HG03442 (cell line): ENCODE measurements at regions not wholly inside any gene's neighbourhood (a gene's known extent, or its start where the extent isn't known, plus 50 kb on each side); places are given as distances from the start of the nearest gene placed in this dataset.
"Not testable (repeated sequence)": the region's sequence is repeated elsewhere in the genome, so short reads cannot be mapped to it uniquely, and the experiment has no call there.

Experiments
- ATAC-seq: cut with Tn5 transposase; IDR thresholded peaks from one replicate; pipeline ENCODE4 v1.9.1; 2021; ENCODE audit warnings: mild to moderate bottlenecking, moderate library complexity; ENCODE audit not compliant: unreplicated experiment

- ATAC-seq = no peak
Measured at GRCh38 chr2:226304308-226304707, 495.3 kb downstream of the IRS1 start.

GRCh38 chr2:226303707-226304106 lies 495.9 kb downstream of the IRS1 start:
- no peak for ATAC-seq

DNA sequence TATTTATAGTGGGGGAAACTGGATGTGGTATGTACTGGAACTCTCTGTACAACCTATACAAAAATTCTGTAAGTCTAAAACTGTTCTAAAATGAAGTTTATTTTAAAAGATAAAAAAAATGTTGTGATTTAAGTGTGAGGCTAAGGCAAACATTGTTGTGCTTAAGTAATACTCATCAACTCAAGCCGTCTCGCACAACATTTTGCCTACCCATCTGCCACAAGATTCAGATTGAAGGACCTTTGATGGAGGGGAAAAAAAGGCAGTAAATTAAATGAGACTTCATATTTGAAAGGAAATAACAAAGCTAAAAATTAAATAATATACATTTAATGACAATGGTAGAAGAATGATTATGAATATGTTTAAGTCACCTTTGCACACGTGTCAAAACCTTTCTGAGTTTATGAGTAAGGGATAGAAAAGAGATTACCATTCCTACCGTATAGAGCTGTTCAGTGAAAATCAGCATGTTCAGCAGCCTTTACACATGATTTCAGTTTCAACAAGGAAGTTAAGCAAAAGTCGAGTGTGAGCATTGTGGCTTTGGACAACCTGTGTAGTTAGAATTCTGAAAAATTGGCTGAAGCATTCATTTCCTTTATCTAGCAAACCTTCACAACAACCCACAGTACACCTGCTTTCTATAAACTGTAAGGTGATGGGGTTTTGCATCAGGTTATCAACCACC lies 499.3 kb downstream of the IRS1 start:
- ATAC-seq = peak; percentile 69

DNA sequence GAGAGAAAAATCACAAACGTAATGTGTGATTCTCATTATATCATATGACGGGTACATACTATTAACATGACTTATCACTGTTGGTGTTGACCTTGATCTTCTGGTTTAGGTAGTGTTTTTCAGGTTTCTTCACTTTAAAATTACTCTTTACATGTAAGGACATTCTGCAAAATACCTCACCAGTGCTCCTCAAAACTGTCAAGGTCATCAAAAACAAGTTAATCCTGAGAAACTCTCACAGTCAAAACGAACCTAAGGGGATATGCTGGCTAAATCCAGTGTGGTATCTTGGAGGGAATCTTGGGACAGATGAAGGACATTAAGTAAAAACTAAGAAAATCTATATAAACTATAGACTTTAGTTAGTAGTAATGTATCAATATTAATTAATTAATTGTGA lies 499.8 kb downstream of the IRS1 start:
- no peak for ATAC-seq

DNA sequence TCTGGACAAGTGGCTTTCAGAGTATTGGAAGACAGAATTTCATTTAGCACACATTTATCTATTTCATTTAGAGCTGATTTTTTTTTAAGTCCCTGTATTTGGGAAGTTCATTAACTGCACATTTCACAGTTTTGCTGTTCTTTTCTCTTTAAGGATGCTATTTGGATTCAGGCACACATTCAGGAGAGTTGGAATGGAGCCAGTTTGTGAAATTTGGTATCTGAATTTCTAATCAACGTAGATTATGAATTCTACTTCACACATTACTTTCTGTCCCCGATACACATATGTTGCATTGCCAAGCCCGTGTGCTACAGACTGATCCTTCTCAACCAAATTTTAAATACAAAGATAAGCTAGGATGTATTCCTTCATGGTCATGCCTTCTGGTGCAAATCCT lies 503.9 kb downstream of the IRS1 start:
- no peak for ATAC-seq

- no peak for ATAC-seq
Measured at GRCh38 chr2:226295123-226295522, 504.5 kb downstream of the IRS1 start.

GRCh38 chr2:226291281-226291680 lies 508.3 kb downstream of the IRS1 start:
- ATAC-seq = not testable (repeated sequence)

- no peak for ATAC-seq
Measured at GRCh38 chr2:226286916-226287315, 512.7 kb downstream of the IRS1 start.

GRCh38 chr2:226283796-226284195 lies 515.8 kb downstream of the IRS1 start:
- ATAC-seq = no peak

DNA sequence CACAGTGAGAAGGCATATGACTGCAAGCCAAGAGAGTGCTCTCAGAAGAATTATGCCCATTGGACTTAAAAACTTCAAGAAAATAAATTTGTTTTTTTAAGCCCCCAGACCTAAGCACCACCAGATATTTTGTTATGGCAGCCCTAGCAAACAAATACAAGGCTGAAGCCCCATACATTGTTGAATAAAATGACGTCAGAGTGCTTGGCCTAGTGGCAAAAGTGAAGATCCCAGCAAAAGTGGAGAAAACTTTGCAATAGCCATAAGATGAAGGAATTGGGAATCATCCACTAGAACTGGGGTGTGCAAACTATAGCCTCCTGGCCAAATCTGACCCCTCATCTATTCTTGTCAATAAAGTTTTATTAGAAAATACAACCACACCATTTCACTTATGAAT lies 517.5 kb downstream of the IRS1 start:
- ATAC-seq = no peak

- not testable (repeated sequence) for ATAC-seq
Measured at GRCh38 chr2:226280136-226280535, 519.5 kb downstream of the IRS1 start.

DNA sequence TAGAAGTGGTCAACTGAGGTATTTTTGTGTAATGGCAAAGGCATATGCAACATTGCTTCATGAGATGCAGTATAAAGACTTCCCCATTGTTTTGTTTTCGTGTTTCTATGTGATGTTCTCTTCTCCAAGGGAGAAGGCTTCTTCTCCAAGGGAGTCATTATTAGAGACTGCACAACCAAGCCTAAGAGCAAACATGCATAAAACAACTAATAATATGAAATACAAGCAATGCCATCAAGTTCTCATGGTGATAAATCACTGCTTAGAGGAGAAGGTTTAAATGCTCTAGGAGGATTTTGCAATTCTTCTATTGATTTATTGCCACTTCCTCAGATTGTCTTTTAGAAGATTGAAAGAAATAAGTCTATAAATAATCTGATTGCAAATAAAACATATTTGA lies 524.4 kb downstream of the IRS1 start:
- ATAC-seq = no peak

DNA sequence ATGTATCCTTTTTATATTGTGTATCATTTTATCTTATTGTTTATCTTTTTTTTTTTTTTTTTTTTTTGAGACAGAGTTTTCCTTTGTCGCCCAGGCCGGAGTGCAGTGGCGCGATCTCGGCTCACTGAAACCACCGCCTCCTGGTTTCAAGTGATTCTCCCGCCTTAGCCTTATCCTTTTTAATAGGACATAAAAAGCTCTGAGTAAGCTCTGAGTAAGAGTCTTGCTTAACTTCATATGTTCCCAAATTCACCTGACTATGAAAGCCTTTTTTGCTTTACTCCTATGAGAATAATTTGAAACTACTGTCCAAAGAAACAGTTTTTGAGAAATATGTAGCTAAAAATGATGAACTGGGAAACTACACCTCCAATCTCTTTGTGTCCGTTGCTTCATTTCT lies 525.5 kb downstream of the IRS1 start:
- no peak for ATAC-seq

GRCh38 chr2:226273440-226273839 lies 526.2 kb downstream of the IRS1 start:
- ATAC-seq = no peak

- no peak for ATAC-seq
Measured at GRCh38 chr2:226272435-226272834, 527.2 kb downstream of the IRS1 start.

DNA sequence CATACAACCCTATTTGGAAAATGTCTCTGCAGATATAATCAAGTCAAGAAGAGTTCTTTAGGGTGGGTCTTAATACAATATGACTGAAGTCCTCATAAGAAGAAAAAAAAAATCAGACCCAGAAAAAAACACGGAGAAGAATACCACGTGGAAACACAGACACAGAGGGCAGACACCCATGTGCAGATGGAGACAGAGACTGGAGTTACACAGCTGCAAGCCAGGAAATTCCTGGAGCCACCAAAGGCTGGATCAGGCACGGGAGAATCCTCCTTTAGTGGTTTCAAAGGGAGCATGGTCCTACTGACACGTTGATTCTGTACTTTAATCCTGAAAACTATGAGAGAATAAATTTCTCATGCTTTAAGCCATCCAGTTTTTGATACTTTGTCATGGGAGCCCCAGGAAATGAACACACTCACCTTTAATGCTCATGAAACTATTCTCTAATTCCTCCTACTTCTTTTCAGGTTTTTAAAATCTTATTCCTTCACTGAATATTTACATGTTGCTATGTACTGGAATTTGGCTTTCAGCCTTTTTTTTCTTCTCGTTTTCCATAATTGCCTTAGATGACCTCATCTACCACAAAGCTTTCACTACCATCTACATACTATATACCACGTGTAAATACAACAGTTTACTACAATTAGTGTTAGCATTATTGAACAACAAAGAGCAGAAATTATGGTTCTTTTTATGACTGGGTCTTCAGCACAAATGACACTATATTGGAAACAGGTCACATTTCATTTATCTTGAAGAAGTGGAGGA lies 529.1 kb downstream of the IRS1 start:
- no peak for ATAC-seq

DNA sequence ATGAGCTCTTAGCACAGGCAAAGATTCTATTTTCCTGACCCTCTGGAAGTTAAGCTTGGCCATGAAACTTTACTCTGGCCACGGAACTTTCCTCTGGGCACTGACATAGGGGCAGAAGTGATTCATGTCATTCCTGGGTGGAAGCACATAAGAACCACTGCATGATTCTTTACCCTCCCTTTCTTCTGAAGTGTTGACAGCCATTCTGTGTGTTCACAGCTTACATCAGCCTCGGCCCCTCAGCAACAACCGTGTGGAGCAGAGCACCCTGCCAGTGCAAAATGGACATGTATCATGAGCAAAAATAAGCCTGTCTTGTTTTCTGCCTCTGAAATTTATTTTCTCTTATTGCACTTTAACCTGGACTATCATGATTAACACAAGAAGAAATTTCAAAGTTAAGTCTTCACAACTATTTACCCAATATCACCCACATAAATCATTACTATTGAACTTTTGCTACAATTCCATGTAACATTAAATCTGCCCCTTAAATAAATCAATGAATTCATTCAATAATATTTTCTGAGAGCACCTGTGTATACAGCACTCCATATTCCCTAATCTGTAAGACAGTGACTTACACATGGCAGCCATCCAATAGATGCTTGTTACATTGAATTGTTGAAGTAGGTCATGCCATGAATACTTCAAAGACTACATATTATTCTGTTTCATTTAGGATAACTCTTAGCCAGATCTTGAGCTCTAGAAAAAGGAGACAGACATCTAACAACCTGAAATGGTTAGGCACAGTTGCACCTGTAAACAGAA lies 531.9 kb downstream of the IRS1 start:
- no peak for ATAC-seq

DNA sequence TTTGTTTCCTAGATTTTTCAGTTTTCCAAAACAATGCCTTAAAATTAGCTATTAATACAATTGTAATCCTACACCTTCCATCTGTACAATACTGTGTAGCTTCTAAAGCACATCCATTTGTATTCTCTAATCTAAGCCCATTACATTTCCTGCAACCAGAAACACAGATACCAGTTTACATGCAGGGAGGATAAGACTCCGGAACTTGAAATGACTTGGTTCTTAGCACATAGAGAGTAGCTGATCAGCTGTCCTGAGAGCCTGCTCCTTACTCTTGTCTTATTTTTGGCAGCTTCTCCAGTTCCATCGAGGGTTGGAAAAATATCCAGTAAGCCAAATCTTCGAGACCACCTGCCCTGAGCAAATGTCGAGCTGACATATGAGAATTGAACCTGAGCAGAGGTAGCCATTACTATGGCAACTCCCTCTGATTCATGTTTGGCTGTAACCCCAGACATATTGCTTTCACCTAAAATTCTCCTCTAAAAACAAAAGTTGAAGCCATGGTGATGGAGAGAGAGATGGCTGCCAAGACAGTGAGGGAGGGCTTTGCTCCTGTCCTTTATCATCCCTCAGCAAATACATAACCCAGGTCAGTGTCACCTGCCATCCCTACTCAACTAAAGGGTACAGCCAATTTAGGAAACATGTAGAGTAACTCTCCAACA lies 542.8 kb downstream of the IRS1 start:
- ATAC-seq = no peak

DNA sequence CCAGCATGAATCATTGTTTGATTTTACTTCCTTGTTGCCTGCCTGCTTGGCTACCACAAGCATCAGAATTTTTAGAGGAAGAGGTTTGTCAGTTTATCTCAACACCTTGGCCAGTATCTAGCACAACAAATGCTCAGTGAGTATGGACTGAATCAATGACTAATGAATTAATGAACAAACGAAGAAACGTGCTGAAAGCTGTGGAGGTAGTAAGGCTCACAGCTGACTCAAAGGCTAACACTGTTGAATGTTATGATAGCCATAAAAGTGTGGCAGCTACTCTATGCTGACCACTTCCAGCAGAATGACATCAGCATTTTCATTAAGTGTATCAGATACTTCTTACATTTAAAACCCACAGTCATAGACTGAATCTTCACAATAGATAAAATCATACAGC lies 543.4 kb downstream of the IRS1 start:
- no peak for ATAC-seq

GRCh38 chr2:226251661-226252060 lies 548.0 kb downstream of the IRS1 start:
- ATAC-seq = no peak
